Osteocyte (in vitro differentiated cells): ENCODE measurements at regions not wholly inside any gene's neighbourhood (a gene's known extent, or its start where the extent isn't known, plus 50 kb on each side); places are given as distances from the start of the nearest gene placed in this dataset.

Experiments used
- DNase-seq: peaks from one replicate; pipeline ENCODE4 v3.0.0; 2021; ENCODE audit warnings: mixed read lengths; ENCODE audit not compliant: unreplicated experiment; ENCODE audit errors: extremely low spot score
- H3K27ac Mint-ChIP-seq: one replicate; pipeline ENCODE4 v1.8.0; 2021; ENCODE audit warnings: mild to moderate bottlenecking, mixed read lengths; ENCODE audit not compliant: unreplicated experiment
- H3K27me3 Mint-ChIP-seq: one replicate; pipeline ENCODE4 v1.8.0; 2021; ENCODE audit warnings: mixed read lengths; ENCODE audit not compliant: unreplicated experiment
- H3K36me3 Mint-ChIP-seq: one replicate; pipeline ENCODE4 v1.8.0; 2021; ENCODE audit warnings: mixed read lengths; ENCODE audit not compliant: unreplicated experiment
- H3K4me1 Mint-ChIP-seq: one replicate; pipeline ENCODE4 v1.8.0; 2021; ENCODE audit warnings: mixed read lengths; ENCODE audit not compliant: unreplicated experiment
- H3K4me3 Mint-ChIP-seq: one replicate; pipeline ENCODE4 v1.8.0; 2021; ENCODE audit warnings: mild to moderate bottlenecking, moderate library complexity, mixed read lengths; ENCODE audit not compliant: unreplicated experiment
- H3K9me3 Mint-ChIP-seq: one replicate; pipeline ENCODE4 v1.8.0; 2021; ENCODE audit warnings: mixed read lengths; ENCODE audit not compliant: unreplicated experiment
- CTCF ChIP-seq: fragments of 200-600 bp; sonication (generic); IDR thresholded peaks from 2 replicates; pipeline ENCODE4 v1.5.0; 2021; ENCODE audit warnings: antibody characterized with exemption, mild to moderate bottlenecking, moderate library complexity

DNA sequence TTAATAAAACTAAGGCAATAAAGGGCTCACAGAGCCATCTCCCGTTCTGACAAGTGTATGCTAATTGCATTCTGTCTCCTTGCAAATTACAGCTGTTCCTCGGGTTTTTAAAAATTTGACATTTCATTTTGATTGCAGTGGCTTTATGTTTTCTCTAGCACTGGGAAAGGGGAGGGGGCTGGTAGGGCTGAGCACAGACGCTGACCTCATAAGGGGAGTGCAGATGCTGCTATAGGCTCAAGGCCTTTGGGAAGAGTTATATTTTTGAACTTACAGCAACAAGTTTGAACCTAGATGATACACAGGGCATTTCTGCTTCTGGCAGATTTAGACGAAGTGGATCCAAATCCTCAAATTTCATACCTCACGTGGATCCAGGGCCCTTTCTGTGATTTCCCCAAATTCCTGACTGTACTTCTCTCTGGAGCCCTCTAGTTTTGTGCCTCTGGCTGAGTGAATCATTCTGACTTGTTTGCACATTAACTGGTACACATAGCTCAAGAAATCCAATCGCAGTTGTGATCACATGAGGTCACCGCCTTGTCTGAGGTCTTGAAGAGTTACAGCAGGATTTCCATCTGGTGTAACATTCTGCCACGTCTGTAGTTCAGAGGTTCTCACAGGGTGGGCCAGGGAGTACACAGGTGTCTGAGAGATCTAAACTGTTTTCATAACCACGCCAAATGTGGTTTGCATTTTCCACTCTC, 230.3 kb downstream of the C1orf94 start:
- H3K9me3 Mint-ChIP-seq: peaks cover 39% of the 10 kb centered on the region

GRCh38 chr1:34408011-34408410, 231.3 kb downstream of the C1orf94 start:
- no peak for DNase-seq
- no peak for TF ChIP-seq CTCF
- Mint-ChIP-seq H3K4me3 (no peak overlapping the region), H3K4me1 (no peaks in the 10 kb centered on the region), H3K27me3 (no peaks in the 10 kb centered on the region), H3K27ac (no peak overlapping the region), H3K36me3 (no peaks in the 10 kb centered on the region), H3K9me3 (peaks cover 34% of the 10 kb centered on the region)

More for the DNA sequence above, 230.3 kb downstream of the C1orf94 start:
- TF ChIP-seq CTCF: no peak
- H3K36me3 Mint-ChIP-seq: no peaks in the 10 kb centered on the region
- no peaks in the 10 kb centered on the region for H3K27me3 Mint-ChIP-seq
- H3K27ac Mint-ChIP-seq: no peak overlapping the region
- no peak for DNase-seq
- no peaks in the 10 kb centered on the region for H3K4me1 Mint-ChIP-seq
- no peak overlapping the region for H3K4me3 Mint-ChIP-seq

- Mint-ChIP-seq H3K27me3 (no peaks in the 10 kb centered on the region), H3K4me1 (no peaks in the 10 kb centered on the region), H3K9me3 (peaks cover 28% of the 10 kb centered on the region), H3K4me3 (no peak overlapping the region), H3K36me3 (no peaks in the 10 kb centered on the region), H3K27ac (no peak overlapping the region)
- DNase-seq: no peak
- no peak for TF ChIP-seq CTCF
Observed at GRCh38 chr1:34409689-34410229, 233.1 kb downstream of the C1orf94 start.

GRCh38 chr1:34412598-34413370, 236.1 kb downstream of the C1orf94 start:
- no peaks in the 10 kb centered on the region for H3K4me1 Mint-ChIP-seq
- no peak overlapping the region for H3K4me3 Mint-ChIP-seq
- H3K9me3 Mint-ChIP-seq: peaks cover 26% of the 10 kb centered on the region
- no peak for TF ChIP-seq CTCF
- no peaks in the 10 kb centered on the region for H3K27me3 Mint-ChIP-seq
- DNase-seq: peak; percentile 67
- H3K36me3 Mint-ChIP-seq: no peaks in the 10 kb centered on the region
- no peak overlapping the region for H3K27ac Mint-ChIP-seq

GRCh38 chr1:34415140-34415539, 238.4 kb downstream of the C1orf94 start:
- Mint-ChIP-seq H3K4me1 (no peaks in the 10 kb centered on the region), H3K27me3 (no peaks in the 10 kb centered on the region), H3K36me3 (no peaks in the 10 kb centered on the region), H3K27ac (no peak overlapping the region), H3K9me3 (peaks cover 15% of the 10 kb centered on the region), H3K4me3 (no peak overlapping the region)
- no peak for TF ChIP-seq CTCF
- DNase-seq: peak; percentile 62
